ENCODE measurements at regions not wholly inside any gene's neighbourhood (a gene's known extent, or its start where the extent isn't known, plus 50 kb on each side); places are given as distances from the start of the nearest gene placed in this dataset.
A peak's percentile ranks its signal among the peaks of the same experiment; 100 is the strongest.

GRCh38 chr13:79772811-79773210 lies 291.9 kb downstream of the NDFIP2 start:
- intact Hi-C loops (cut with DNase I), result no loop called here
- Histone ChIP-seq H3K9me3 (no peaks in the 10 kb centered on the region), H3K4me3 (no peak overlapping the region), H3K36me3 (replicated peaks in 1 of 2; ENCODE audit: insufficient read depth in 1 of 2, low read depth in 2 of 2) (no peaks in the 10 kb centered on the region), H3K27me3 (no peaks in the 10 kb centered on the region), H3K4me1 (no peaks in the 10 kb centered on the region), H3K27ac (no peak overlapping the region)
- DNase-seq, result no peak
- ATAC-seq, result no peak
- 7 to 13% methylated on average over 1 of the region's 1 CpG for WGBS, 2 donors
- TF ChIP-seq CTCF (IDR thresholded peaks at IDR 0.05) (no peak), POLR2A (IDR thresholded peaks at IDR 0.05) (no peak)

- no peaks in the 10 kb centered on the region for H3K36me3 ChIP-seq (replicated peaks in 1 of 2; ENCODE audit: insufficient read depth in 1 of 2, low read depth in 2 of 2)
- H3K4me1 ChIP-seq, result no peaks in the 10 kb centered on the region
- DNase-seq (no peak), ATAC-seq (no peak)
- no peaks in the 10 kb centered on the region for H3K27me3 ChIP-seq
- no peak overlapping the region for H3K27ac ChIP-seq
- no peak overlapping the region for H3K4me3 ChIP-seq
- TF ChIP-seq CTCF (IDR thresholded peaks at IDR 0.05), result no peak
- no peak for TF ChIP-seq POLR2A (IDR thresholded peaks at IDR 0.05)
- H3K9me3 ChIP-seq, result no peaks in the 10 kb centered on the region
- intact Hi-C loops (cut with DNase I), result no loop called here
These were observed 290.5 kb downstream of the NDFIP2 start for GRCh38 chr13:79771493-79771892.

GRCh38 chr13:79770056-79770455 lies 289.1 kb downstream of the NDFIP2 start:
- no peak for DNase-seq
- no peak for TF ChIP-seq CTCF (IDR thresholded peaks at IDR 0.05)
- no peak for TF ChIP-seq POLR2A (IDR thresholded peaks at IDR 0.05)
- no peaks in the 10 kb centered on the region for H3K9me3 ChIP-seq
- H3K4me1 ChIP-seq, result no peaks in the 10 kb centered on the region
- H3K4me3 ChIP-seq, result no peak overlapping the region
- no peak overlapping the region for H3K27ac ChIP-seq
- intact Hi-C loops (cut with DNase I), result no loop called here
- WGBS, 2 donors, result 72 to 88% methylated on average over 1 of the region's 1 CpG
- no peaks in the 10 kb centered on the region for H3K27me3 ChIP-seq
- H3K36me3 ChIP-seq (replicated peaks in 1 of 2; ENCODE audit: insufficient read depth in 1 of 2, low read depth in 2 of 2), result no peaks in the 10 kb centered on the region
- no peak for ATAC-seq

GRCh38 chr13:79767126-79767525 lies 286.2 kb downstream of the NDFIP2 start:
- Histone ChIP-seq H3K36me3 (replicated peaks in 1 of 2; ENCODE audit: insufficient read depth in 1 of 2, low read depth in 2 of 2) (no peaks in the 10 kb centered on the region), H3K27ac (no peak overlapping the region), H3K4me3 (no peak overlapping the region), H3K9me3 (no peaks in the 10 kb centered on the region), H3K4me1 (no peaks in the 10 kb centered on the region), H3K27me3 (no peaks in the 10 kb centered on the region)
- WGBS, 2 donors, result 46 to 62% methylated on average over 2 of the region's 2 CpGs
- TF ChIP-seq CTCF (IDR thresholded peaks at IDR 0.05), result no peak
- TF ChIP-seq POLR2A (IDR thresholded peaks at IDR 0.05), result no peak
- peak; percentile 53 for ATAC-seq
- intact Hi-C loops (cut with DNase I), result no loop called here
- no peak for DNase-seq

GRCh38 chr13:79765331-79765730 lies 284.4 kb downstream of the NDFIP2 start:
- no peak for ATAC-seq

More at GRCh38 chr13:79765331-79765730, 284.4 kb downstream of the NDFIP2 start:
- Histone ChIP-seq H3K4me1 (no peaks in the 10 kb centered on the region), H3K27ac (no peak overlapping the region), H3K27me3 (no peaks in the 10 kb centered on the region), H3K9me3 (no peaks in the 10 kb centered on the region), H3K4me3 (no peak overlapping the region), H3K36me3 (replicated peaks in 1 of 2; ENCODE audit: insufficient read depth in 1 of 2, low read depth in 2 of 2) (no peaks in the 10 kb centered on the region)
- TF ChIP-seq POLR2A (IDR thresholded peaks at IDR 0.05), result no peak
- no peak for TF ChIP-seq CTCF (IDR thresholded peaks at IDR 0.05)
- intact Hi-C loops (cut with DNase I), result no loop called here
- no peak for DNase-seq
